ENCODE measurements at regions not wholly inside any gene's neighbourhood (a gene's known extent, or its start where the extent isn't known, plus 50 kb on each side); places are given as distances from the start of the nearest gene placed in this dataset.

DNA sequence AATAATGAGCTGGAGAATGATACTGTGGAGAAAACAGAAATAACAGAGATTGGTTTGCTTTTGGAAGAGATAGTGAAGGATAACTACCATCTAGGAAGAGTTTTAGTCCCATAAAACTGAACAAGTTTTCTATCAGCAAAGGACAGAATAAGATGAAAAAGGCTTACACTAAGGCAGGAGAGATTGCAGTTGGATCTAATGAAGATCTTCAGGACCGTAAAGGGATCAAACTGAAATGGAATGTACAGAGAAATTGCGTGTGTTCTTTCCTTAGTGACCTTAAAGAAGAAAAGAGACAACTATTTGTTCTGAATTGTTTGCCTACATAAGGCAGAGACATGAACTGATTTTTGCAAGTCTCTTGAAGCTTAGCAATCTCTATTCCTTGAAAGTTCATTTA lies 191.7 kb upstream of the MTPN start:
- no peak for TF ChIP-seq EZH2 (IDR thresholded peaks at IDR 0.05; ENCODE audit: insufficient read depth, poor library complexity, severe bottlenecking)
- TF ChIP-seq EZH2phosphoT487 (IDR thresholded peaks at IDR 0.05; ENCODE audit: insufficient read depth, low read depth): no peak

Data from GM23248 (cell line).